ENCODE measurements at regions not wholly inside any gene's neighbourhood (a gene's known extent, or its start where the extent isn't known, plus 50 kb on each side); places are given as distances from the start of the nearest gene placed in this dataset.

GRCh38 chr13:70856025-70856424 is 747.8 kb upstream of the KLHL1 start:
- no peak overlapping the region for H3K27ac ChIP-seq
- TF ChIP-seq, protein P1, sequence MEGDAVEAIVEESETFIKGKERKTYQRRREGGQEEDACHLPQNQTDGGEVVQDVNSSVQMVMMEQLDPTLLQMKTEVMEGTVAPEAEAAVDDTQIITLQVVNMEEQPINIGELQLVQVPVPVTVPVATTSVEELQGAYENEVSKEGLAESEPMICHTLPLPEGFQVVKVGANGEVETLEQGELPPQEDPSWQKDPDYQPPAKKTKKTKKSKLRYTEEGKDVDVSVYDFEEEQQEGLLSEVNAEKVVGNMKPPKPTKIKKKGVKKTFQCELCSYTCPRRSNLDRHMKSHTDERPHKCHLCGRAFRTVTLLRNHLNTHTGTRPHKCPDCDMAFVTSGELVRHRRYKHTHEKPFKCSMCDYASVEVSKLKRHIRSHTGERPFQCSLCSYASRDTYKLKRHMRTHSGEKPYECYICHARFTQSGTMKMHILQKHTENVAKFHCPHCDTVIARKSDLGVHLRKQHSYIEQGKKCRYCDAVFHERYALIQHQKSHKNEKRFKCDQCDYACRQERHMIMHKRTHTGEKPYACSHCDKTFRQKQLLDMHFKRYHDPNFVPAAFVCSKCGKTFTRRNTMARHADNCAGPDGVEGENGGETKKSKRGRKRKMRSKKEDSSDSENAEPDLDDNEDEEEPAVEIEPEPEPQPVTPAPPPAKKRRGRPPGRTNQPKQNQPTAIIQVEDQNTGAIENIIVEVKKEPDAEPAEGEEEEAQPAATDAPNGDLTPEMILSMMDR (IDR thresholded peaks at IDR 0.05) = no peak
- DNase-seq (ENCODE audit: low spot score) = no peak
- H3K4me3 ChIP-seq = no peak overlapping the region

- TF ChIP-seq, protein P1 (IDR thresholded peaks at IDR 0.05) = no peak
- Histone ChIP-seq H3K4me3 (no peak overlapping the region), H3K27ac (no peak overlapping the region)
- no peak for DNase-seq (ENCODE audit: low spot score)
These were observed 741.0 kb upstream of the KLHL1 start for GRCh38 chr13:70849222-70849621.

- DNase-seq (ENCODE audit: low spot score) = peak; percentile 54
- TF ChIP-seq, protein P1 (IDR thresholded peaks at IDR 0.05) = no peak
- no peak overlapping the region for H3K4me3 ChIP-seq
- no peak overlapping the region for H3K27ac ChIP-seq
These were observed 736.3 kb upstream of the KLHL1 start for GRCh38 chr13:70844391-70845108.

DNA sequence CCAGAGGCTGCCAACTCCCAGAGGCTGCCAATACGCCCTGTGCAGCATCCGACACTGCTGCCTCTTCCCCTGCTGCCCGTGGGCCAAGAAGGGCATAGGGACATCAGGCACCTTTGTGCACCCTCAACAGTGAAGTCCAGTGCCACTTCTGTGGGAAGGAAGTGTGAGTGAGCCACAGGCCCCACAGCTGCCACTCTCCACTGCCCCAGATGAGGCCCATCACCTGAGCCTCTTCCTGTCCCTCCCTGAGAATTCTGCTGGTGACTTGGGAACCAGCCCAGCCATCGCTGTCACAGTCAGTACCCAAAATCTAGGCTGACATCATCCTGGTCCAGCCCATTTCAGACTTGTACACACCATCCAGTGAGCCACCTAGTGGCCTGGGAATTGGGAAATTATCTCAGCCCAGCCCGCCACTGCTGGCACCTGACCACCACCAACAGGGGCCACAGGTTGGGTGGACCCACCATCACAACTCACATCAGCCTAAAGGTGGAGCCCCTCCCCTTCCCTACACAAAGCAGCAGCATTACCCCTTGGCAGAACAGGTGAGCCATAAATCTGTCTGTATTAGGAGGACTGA is 733.9 kb upstream of the KLHL1 start:
- Histone ChIP-seq H3K27ac (no peak overlapping the region), H3K4me3 (no peak overlapping the region)
- DNase-seq (ENCODE audit: low spot score) = no peak
- TF ChIP-seq, protein P1 (IDR thresholded peaks at IDR 0.05) = no peak

DNA sequence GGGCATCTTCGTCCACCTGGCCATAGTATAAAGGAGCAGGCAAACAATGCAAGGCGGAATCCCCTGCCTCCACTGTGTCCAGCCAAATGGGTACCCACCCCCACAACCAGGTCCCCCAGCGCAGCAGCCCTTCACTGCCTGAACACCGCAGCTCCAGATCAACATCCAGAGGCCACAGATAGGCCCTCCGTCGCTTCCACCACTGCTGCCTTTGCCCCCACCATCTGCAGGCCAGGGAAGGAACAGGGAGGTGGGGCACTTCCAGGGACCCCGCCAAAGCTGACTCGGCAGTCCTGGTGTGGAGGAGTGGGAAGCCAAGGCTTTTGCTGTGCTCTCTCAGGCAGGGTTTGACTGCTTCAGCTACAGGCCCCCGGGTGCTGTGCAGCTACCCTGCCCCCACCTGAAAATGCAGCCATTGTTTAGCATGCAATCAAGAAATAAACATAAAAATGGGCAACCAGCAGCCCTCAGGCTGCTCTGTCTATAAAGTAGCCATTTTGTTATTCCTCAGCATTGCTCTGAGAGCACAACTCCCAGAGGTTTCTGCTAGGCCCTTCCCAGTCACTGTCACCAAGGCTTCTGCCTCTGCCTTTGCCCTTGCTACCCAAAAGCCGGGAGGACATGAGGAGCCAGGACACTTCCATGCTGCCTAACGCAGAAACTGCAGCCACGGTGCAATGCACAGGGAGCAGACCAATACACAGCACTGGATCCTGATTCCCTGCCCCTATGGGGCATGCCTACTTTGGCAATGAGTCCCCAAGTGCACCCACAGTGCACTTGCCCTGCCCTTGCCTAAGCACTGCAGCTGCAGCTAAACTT is 733.2 kb upstream of the KLHL1 start:
- TF ChIP-seq, protein P1 (IDR thresholded peaks at IDR 0.05) = no peak
- H3K4me3 ChIP-seq = no peak overlapping the region
- DNase-seq (ENCODE audit: low spot score) = no peak
- no peak overlapping the region for H3K27ac ChIP-seq

GRCh38 chr13:70835371-70835770 is 727.1 kb upstream of the KLHL1 start:
- H3K27ac ChIP-seq = no peak overlapping the region
- DNase-seq (ENCODE audit: low spot score) = no peak
- TF ChIP-seq, protein P1 (IDR thresholded peaks at IDR 0.05) = no peak
- no peak overlapping the region for H3K4me3 ChIP-seq

Data from coronary artery (tissue), 2 donors.